NT2/D1 (cell line): ENCODE measurements at regions not wholly inside any gene's neighbourhood (a gene's known extent, or its start where the extent isn't known, plus 50 kb on each side); places are given as distances from the start of the nearest gene placed in this dataset.

ENCODE experiments used
- SUZ12 ChIP-seq: IDR thresholded peaks from 2 replicates; pipeline ENCODE4 v1.6.1; 2011; ENCODE audit not compliant: insufficient read length, insufficient read depth; ENCODE audit errors: extremely low read depth
- YY1 ChIP-seq: IDR thresholded peaks from 2 replicates; pipeline ENCODE4 v1.6.1; 2011; ENCODE audit not compliant: insufficient read length, insufficient read depth

DNA sequence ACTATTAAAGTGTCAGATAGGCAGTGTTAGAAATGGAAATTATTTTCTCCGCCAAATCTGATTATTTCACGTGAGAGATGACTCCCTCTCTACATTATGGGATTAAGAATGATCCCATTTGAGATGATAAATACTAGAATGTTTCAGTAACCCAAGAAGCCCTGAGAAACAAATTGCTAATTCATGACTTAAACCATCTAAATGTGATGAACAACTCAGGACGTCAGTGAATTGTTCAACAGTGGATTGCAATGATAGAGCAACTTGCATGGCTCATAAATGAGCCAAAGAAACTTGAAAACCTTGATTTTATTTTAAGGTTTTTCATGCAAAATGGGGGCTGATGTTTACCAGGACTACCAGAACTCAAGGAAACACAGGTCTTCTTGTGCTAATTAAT, 350.5 kb upstream of the WWC1 start:
- TF ChIP-seq SUZ12: no peak
- TF ChIP-seq YY1: no peak
